Osteoblast (primary cell): ENCODE measurements at regions not wholly inside any gene's neighbourhood (a gene's known extent, or its start where the extent isn't known, plus 50 kb on each side); places are given as distances from the start of the nearest gene placed in this dataset.

Experiments
- DNase-seq: peaks from one replicate; pipeline ENCODE4 v3.0.0; 2011; ENCODE audit warnings: low spot score, mixed read lengths; ENCODE audit not compliant: insufficient read length; ENCODE audit errors: missing footprints
- H2AFZ ChIP-seq: 2 replicates; pipeline ENCODE4 v1.6.0; 2011; ENCODE audit warnings: mild to moderate bottlenecking, low read length
- H3K27ac ChIP-seq: 2 replicates; pipeline ENCODE4 v1.5.1; 2011; ENCODE audit warnings: mild to moderate bottlenecking, low read depth, low read length, moderate library complexity
- H3K27me3 ChIP-seq: 2 replicates; pipeline ENCODE4 v1.6.0; 2012; ENCODE audit warnings: mild to moderate bottlenecking, control low read depth, inconsistent platforms, low read length, moderate library complexity; ENCODE audit not compliant: insufficient read depth
- H3K36me3 ChIP-seq: 2 replicates; pipeline ENCODE4 v1.5.1; 2011; ENCODE audit warnings: mild to moderate bottlenecking, low read length, control low read depth, moderate library complexity; ENCODE audit not compliant: insufficient read depth
- H3K4me1 ChIP-seq: 2 replicates; pipeline ENCODE4 v1.5.1; 2011; ENCODE audit warnings: mild to moderate bottlenecking, low read length, control low read depth, moderate library complexity; ENCODE audit not compliant: insufficient read depth
- H3K4me2 ChIP-seq: 2 replicates; pipeline ENCODE4 v1.6.0; 2011; ENCODE audit warnings: mild to moderate bottlenecking, low read length; ENCODE audit not compliant: insufficient read depth
- H3K4me3 ChIP-seq: fragments of 200-600 bp; sonication (generic); 3 replicates; pipeline ENCODE4 v1.5.1; 2012; ENCODE audit warnings: mild to moderate bottlenecking, low read length, inconsistent platforms; ENCODE audit not compliant: insufficient read depth
- H3K79me2 ChIP-seq: 2 replicates; pipeline ENCODE4 v1.6.0; 2012; ENCODE audit warnings: mild to moderate bottlenecking, low read length, control low read depth, inconsistent platforms; ENCODE audit not compliant: insufficient read depth
- H3K9me3 ChIP-seq: 2 replicates; pipeline ENCODE4 v1.5.1; 2011; ENCODE audit warnings: low read depth, low read length, control low read depth
- H4K20me1 ChIP-seq: 2 replicates; pipeline ENCODE4 v1.6.0; 2012; ENCODE audit warnings: mild to moderate bottlenecking, low read length, control low read depth; ENCODE audit not compliant: insufficient read depth
- TF ChIP-seq, protein P1 (sequence below): IDR thresholded peaks from 2 replicates; pipeline ENCODE4 v1.5.1; 2011; ENCODE audit warnings: mild to moderate bottlenecking, low read depth, low read length, moderate library complexity; ENCODE audit errors: extremely low read depth

DNA sequence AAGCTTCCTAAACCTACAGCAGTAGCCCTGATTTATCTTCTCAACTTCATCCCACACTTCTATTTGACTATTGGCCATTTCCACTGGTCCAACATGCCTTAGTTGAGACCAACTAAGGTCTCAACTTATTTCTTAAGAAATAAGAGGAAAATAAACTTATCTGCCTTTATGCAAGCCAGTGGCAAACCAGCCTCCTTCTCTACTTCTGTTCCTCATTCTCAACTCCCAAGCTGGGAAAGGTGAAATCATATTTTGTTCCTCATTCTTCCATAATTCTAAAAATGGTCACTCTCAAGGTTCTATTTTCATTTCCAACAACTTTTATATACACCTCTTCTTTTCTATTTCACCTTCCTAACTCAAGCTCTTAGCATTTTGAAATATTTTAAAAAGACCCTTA is 149.6 kb upstream of the C9orf72 start:
- Histone ChIP-seq H3K79me2 (no peaks in the 10 kb centered on the region), H4K20me1 (no peaks in the 10 kb centered on the region), H3K4me3 (no peak overlapping the region), H3K9me3 (no peaks in the 10 kb centered on the region), H3K27ac (no peak overlapping the region), H3K4me1 (no peaks in the 10 kb centered on the region), H2AFZ (no peak overlapping the region), H3K36me3 (no peaks in the 10 kb centered on the region), H3K4me2 (no peak overlapping the region), H3K27me3 (no peaks in the 10 kb centered on the region)
- no peak for DNase-seq
- TF ChIP-seq, protein P1, sequence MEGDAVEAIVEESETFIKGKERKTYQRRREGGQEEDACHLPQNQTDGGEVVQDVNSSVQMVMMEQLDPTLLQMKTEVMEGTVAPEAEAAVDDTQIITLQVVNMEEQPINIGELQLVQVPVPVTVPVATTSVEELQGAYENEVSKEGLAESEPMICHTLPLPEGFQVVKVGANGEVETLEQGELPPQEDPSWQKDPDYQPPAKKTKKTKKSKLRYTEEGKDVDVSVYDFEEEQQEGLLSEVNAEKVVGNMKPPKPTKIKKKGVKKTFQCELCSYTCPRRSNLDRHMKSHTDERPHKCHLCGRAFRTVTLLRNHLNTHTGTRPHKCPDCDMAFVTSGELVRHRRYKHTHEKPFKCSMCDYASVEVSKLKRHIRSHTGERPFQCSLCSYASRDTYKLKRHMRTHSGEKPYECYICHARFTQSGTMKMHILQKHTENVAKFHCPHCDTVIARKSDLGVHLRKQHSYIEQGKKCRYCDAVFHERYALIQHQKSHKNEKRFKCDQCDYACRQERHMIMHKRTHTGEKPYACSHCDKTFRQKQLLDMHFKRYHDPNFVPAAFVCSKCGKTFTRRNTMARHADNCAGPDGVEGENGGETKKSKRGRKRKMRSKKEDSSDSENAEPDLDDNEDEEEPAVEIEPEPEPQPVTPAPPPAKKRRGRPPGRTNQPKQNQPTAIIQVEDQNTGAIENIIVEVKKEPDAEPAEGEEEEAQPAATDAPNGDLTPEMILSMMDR = no peak

DNA sequence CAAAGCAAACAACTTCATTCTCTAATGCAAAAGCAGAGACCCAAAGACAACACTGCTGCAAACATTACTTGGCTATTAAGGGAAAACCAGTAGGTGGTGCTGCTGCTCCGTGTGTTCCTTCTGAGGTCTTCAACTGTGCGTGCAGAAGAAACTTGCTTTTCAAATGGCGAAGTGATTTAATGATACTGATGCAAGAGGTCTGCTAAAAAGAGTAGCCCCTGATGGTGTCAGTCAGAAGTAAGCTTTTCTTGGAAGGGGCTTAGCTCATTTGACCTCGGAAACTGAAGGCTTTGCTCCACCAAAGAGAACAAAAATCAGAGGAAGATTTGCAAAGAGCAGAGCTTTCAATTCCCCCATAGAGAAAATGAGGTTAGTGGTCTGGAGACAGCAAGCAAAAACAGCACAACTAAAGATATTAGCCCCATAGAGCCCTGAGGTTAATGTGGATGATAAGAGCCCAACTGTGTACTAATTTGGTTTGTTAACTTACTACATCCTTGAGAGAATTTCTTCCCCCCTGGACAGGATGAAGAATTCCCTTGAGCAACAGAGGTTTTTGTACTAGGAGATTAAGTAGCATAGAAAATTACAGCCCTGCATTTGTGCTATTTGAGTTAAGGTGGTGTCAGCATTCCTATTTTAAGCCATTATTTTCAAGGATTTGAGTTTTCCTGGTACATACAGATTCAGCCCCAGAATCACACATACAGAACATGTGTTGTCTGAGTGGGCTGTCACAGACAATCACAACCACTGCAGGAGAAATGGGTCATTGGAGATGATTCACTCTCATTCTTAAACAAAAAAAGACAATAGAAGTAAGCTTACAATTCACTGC is 153.2 kb upstream of the C9orf72 start:
- TF ChIP-seq, protein P1 = peak; percentile 40
- DNase-seq = no peak
- Histone ChIP-seq H3K4me2 (no peak overlapping the region), H3K27ac (no peak overlapping the region), H3K36me3 (no peaks in the 10 kb centered on the region), H3K27me3 (no peaks in the 10 kb centered on the region), H2AFZ (no peak overlapping the region), H3K4me3 (no peak overlapping the region), H3K79me2 (no peaks in the 10 kb centered on the region), H3K4me1 (no peaks in the 10 kb centered on the region), H3K9me3 (no peaks in the 10 kb centered on the region), H4K20me1 (no peaks in the 10 kb centered on the region)

DNA sequence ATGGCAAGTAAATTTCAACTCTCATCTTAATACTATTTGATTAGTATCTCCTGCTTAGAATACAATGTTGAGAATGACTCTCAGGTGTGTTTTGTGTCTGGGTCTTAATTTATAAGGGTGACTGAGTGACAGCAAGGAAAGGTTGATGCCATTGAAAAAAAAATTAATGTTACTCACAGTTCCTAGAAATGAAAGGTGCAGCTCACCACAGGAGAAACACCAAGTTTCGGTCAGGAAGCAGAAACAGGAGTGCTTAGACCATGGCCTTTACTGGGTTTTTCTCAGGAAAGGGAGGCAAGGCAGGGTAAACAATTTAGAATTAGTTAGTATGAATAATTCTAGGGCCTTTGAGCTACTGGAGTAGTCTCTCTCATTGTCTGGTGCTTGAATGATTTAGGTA is 159.2 kb upstream of the C9orf72 start:
- Histone ChIP-seq H3K4me3 (no peak overlapping the region), H3K4me1 (no peaks in the 10 kb centered on the region), H3K27ac (no peak overlapping the region), H3K27me3 (no peaks in the 10 kb centered on the region), H3K9me3 (no peaks in the 10 kb centered on the region), H3K79me2 (no peaks in the 10 kb centered on the region), H2AFZ (no peak overlapping the region), H3K4me2 (no peak overlapping the region), H4K20me1 (no peaks in the 10 kb centered on the region), H3K36me3 (no peaks in the 10 kb centered on the region)
- DNase-seq = no peak
- TF ChIP-seq, protein P1 = no peak

DNA sequence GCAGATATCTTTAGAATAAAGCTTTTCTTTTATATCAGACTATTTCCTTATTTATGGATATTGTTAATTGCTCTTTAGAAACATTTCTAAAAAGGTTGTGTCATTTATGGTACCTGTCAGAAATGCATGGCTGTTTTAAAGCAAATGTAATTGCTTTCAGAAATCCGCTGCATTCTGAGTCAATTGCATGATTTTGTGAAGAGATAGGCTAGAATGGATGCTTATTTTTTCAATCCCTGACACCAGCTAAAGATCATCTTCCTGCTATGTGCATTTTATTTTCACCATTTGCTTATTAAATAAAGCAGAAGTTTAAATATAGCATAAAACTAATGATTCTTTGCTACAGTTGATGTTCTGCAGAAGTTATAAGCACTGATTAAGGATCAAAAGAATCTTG is 170.2 kb upstream of the C9orf72 start:
- Histone ChIP-seq H3K79me2 (no peaks in the 10 kb centered on the region), H2AFZ (no peak overlapping the region), H3K27me3 (no peaks in the 10 kb centered on the region), H3K9me3 (peaks cover 3% of the 10 kb centered on the region), H4K20me1 (no peaks in the 10 kb centered on the region), H3K4me1 (no peaks in the 10 kb centered on the region), H3K36me3 (no peaks in the 10 kb centered on the region), H3K27ac (no peak overlapping the region), H3K4me2 (no peak overlapping the region), H3K4me3 (no peak overlapping the region)
- TF ChIP-seq, protein P1 = no peak
- DNase-seq = no peak
